Nephron (organoid): ENCODE measurements at regions not wholly inside any gene's neighbourhood (a gene's known extent, or its start where the extent isn't known, plus 50 kb on each side); places are given as distances from the start of the nearest gene placed in this dataset.

Source experiments
- H3K27ac Mint-ChIP-seq, 3 experiments: 2 replicates each; pipeline ENCODE4 v1.8.0; 2020; ENCODE audit warnings: mixed read lengths in 3 of 3, mild to moderate bottlenecking in 2 of 3, moderate library complexity in 1 of 3
- H3K27me3 Mint-ChIP-seq: 2 replicates; pipeline ENCODE4 v1.8.0; 2021; ENCODE audit warnings: low read depth, mild to moderate bottlenecking, moderate library complexity, mixed read lengths
- H3K36me3 Mint-ChIP-seq: 2 replicates; pipeline ENCODE4 v1.8.0; 2020; ENCODE audit warnings: low read depth, mixed read lengths
- H3K4me1 Mint-ChIP-seq: 2 replicates; pipeline ENCODE4 v1.8.0; 2020; ENCODE audit warnings: mixed read lengths
- H3K4me3 Mint-ChIP-seq, 3 experiments: 2 replicates each; pipeline ENCODE4 v1.8.0; 2020; ENCODE audit warnings: mild to moderate bottlenecking in 3 of 3, mixed read lengths in 3 of 3, moderate library complexity in 2 of 3
- H3K9me3 Mint-ChIP-seq: 2 replicates; pipeline ENCODE4 v1.8.0; 2020; ENCODE audit warnings: mixed read lengths
- TF ChIP-seq, protein P1 (sequence below), 3 experiments: fragments of 200-600 bp; sonication (generic); IDR thresholded peaks; one replicate each; pipeline ENCODE4 v1.5.0; 2021; ENCODE audit warnings: antibody characterized with exemption in 3 of 3; ENCODE audit not compliant: unreplicated experiment in 3 of 3

DNA sequence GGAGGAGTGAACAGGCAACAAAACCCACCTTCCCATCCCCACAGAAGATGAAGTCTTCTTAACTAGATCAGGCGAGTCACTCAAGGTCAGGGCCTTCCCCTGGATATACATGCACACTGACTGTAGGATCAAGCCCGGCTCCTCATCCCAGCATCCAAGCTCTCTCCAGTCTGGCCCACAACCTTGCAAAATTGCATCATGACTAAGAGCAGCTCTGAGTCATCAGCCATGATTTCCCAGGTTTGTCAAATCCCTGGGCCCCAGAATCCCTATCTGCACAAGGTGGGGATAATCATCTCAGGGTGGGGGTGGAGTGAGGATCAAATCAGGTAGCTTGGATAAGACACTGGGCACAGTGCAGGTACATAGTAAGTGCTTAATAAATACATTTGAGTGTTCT, 199.3 kb upstream of the GRIK3 start:
- peaks cover 6% of the 10 kb centered on the region for H3K9me3 Mint-ChIP-seq
- no peaks in the 10 kb centered on the region for H3K4me1 Mint-ChIP-seq
- no peak overlapping the region for H3K27ac Mint-ChIP-seq
- H3K36me3 Mint-ChIP-seq, result no peaks in the 10 kb centered on the region
- TF ChIP-seq, protein P1, sequence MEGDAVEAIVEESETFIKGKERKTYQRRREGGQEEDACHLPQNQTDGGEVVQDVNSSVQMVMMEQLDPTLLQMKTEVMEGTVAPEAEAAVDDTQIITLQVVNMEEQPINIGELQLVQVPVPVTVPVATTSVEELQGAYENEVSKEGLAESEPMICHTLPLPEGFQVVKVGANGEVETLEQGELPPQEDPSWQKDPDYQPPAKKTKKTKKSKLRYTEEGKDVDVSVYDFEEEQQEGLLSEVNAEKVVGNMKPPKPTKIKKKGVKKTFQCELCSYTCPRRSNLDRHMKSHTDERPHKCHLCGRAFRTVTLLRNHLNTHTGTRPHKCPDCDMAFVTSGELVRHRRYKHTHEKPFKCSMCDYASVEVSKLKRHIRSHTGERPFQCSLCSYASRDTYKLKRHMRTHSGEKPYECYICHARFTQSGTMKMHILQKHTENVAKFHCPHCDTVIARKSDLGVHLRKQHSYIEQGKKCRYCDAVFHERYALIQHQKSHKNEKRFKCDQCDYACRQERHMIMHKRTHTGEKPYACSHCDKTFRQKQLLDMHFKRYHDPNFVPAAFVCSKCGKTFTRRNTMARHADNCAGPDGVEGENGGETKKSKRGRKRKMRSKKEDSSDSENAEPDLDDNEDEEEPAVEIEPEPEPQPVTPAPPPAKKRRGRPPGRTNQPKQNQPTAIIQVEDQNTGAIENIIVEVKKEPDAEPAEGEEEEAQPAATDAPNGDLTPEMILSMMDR (IDR thresholded peaks at IDR 0.05; ENCODE audit: unreplicated experiment in 3 of 3), result no peak
- peaks cover 45% of the 10 kb centered on the region for H3K27me3 Mint-ChIP-seq
- no peak overlapping the region for H3K4me3 Mint-ChIP-seq

GRCh38 chr1:37234941-37235418, 200.7 kb upstream of the GRIK3 start:
- no peaks in the 10 kb centered on the region for H3K4me1 Mint-ChIP-seq
- TF ChIP-seq, protein P1 (IDR thresholded peaks at IDR 0.05; ENCODE audit: unreplicated experiment in 3 of 3), result no peak
- H3K27ac Mint-ChIP-seq, result no peak overlapping the region
- no peak overlapping the region for H3K4me3 Mint-ChIP-seq
- peaks cover 6% of the 10 kb centered on the region for H3K9me3 Mint-ChIP-seq
- H3K27me3 Mint-ChIP-seq, result peaks cover 59% of the 10 kb centered on the region
- H3K36me3 Mint-ChIP-seq, result no peaks in the 10 kb centered on the region

GRCh38 chr1:37237948-37238347, 203.6 kb upstream of the GRIK3 start:
- no peak overlapping the region for H3K4me3 Mint-ChIP-seq
- no peaks in the 10 kb centered on the region for H3K36me3 Mint-ChIP-seq
- no peaks in the 10 kb centered on the region for H3K9me3 Mint-ChIP-seq
- TF ChIP-seq, protein P1 (IDR thresholded peaks at IDR 0.05; ENCODE audit: unreplicated experiment in 3 of 3), result no peak
- H3K27me3 Mint-ChIP-seq, result peaks cover 73% of the 10 kb centered on the region
- no peaks in the 10 kb centered on the region for H3K4me1 Mint-ChIP-seq
- no peak overlapping the region for H3K27ac Mint-ChIP-seq

DNA sequence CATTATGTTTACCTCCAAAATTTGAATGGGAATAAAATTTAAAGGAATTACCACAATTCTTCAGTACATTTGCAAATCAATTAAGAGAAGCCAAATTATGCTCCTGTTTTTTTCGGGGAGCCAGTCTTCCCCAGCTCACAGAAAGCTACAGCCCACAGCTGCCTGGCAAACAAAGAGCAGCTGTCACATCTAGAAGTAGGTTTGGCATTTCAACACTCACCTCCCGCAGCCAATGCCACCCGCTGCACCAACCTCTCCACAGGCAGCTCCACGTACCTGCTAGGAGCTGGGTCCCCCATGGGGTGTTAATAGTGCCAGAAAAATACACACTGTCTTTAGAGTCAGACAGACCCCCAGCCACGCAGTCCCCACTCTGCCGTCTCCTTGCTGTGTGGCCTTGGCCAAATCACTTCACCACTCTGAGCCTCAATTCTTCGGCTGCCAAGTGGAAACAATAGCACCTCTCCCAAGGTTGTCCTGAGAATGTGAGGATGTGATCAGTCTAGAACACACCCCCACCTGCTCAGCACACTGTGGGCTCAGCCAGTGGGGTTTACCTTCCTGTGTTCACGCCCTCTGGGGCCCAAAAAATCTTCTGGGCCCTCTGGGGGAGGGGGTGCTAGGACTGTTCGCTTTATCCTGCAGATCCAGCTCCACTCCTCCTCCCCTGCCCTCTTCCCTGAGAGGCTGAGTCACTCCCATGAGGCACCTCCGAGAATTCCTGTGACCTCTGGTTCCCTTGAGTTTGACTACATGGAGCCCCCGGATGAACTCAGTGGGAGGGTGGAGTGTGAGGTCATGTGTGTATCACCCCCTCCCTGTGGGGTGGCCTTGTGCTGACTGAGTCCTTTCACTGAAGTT, 204.3 kb upstream of the GRIK3 start:
- no peaks in the 10 kb centered on the region for H3K36me3 Mint-ChIP-seq
- no peaks in the 10 kb centered on the region for H3K4me1 Mint-ChIP-seq
- peaks cover 79% of the 10 kb centered on the region for H3K27me3 Mint-ChIP-seq
- H3K27ac Mint-ChIP-seq, result no peak overlapping the region
- H3K4me3 Mint-ChIP-seq, result no peak overlapping the region
- TF ChIP-seq, protein P1 (IDR thresholded peaks at IDR 0.05; ENCODE audit: unreplicated experiment in 3 of 3), result no peak
- no peaks in the 10 kb centered on the region for H3K9me3 Mint-ChIP-seq

DNA sequence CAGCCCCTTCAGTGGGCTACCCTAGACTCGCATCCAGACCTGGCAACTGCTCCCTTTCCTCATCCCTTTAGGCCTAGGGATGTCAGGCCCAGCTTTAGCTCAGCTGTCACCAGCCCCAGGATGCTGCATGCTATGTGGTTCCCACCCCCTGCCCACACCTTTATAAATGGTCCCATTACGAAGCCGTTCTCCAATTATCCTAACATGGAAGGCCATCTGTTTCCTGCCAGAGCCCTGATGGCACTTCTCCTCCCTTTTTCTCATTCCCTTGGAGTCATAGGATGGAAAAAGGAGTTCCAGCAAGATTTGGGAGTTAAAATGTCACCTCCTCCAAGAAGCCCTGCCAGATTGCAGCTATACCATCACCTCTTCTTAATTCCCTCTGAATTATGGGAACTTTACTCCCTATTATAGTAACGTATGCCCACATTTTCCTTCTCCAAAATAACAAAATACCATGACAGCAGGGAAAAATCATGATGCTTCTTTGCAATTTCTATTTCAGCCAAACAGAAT, 205.0 kb upstream of the GRIK3 start:
- TF ChIP-seq, protein P1 (IDR thresholded peaks at IDR 0.05; ENCODE audit: unreplicated experiment in 3 of 3), result no peak
- Mint-ChIP-seq H3K4me1 (no peaks in the 10 kb centered on the region), H3K27ac (no peak overlapping the region), H3K4me3 (no peak overlapping the region), H3K9me3 (no peaks in the 10 kb centered on the region), H3K36me3 (no peaks in the 10 kb centered on the region), H3K27me3 (peaks cover 79% of the 10 kb centered on the region)
